ENCODE measurements at regions not wholly inside any gene's neighbourhood (a gene's known extent, or its start where the extent isn't known, plus 50 kb on each side); places are given as distances from the start of the nearest gene placed in this dataset.
A peak's percentile ranks its signal among the peaks of the same experiment; 100 is the strongest.

- ATAC-seq (no peak), DNase-seq (no peak)
- intact Hi-C loops (cut with DNase I) = no loop called here
- no peaks in the 10 kb centered on the region for H3K9me3 ChIP-seq
- H3K4me3 ChIP-seq = no peak overlapping the region
- H3K4me1 ChIP-seq = peaks cover 25% of the 10 kb centered on the region
- H3K27ac ChIP-seq = peak overlapping the region; percentile 68
- no peak for TF ChIP-seq CTCF (IDR thresholded peaks at IDR 0.05)
- H3K27me3 ChIP-seq (ENCODE audit: low read depth) = no peaks in the 10 kb centered on the region
- H3K36me3 ChIP-seq = no peaks in the 10 kb centered on the region
Observed at GRCh38 chr5:142508591-142508990, 177.3 kb downstream of the FGF1 start.

- intact Hi-C loops (cut with DNase I) = no loop called here
- DNase-seq = peak; percentile 55
- no peak for TF ChIP-seq CTCF (IDR thresholded peaks at IDR 0.05)
- no peak overlapping the region for H3K4me3 ChIP-seq
- H3K27me3 ChIP-seq (ENCODE audit: low read depth) = no peaks in the 10 kb centered on the region
- no peaks in the 10 kb centered on the region for H3K36me3 ChIP-seq
- H3K4me1 ChIP-seq = peaks cover 22% of the 10 kb centered on the region
- peak overlapping the region; percentile 68 for H3K27ac ChIP-seq
- peak; percentile 74 to 85 for ATAC-seq
- no peaks in the 10 kb centered on the region for H3K9me3 ChIP-seq
Observed at GRCh38 chr5:142507531-142508372, 178.1 kb downstream of the FGF1 start.

- Histone ChIP-seq H3K27me3 (ENCODE audit: low read depth) (no peaks in the 10 kb centered on the region), H3K36me3 (no peaks in the 10 kb centered on the region), H3K4me3 (no peak overlapping the region), H3K4me1 (peaks cover 16% of the 10 kb centered on the region), H3K27ac (no peak overlapping the region), H3K9me3 (no peaks in the 10 kb centered on the region)
- ATAC-seq = no peak
- no peak for DNase-seq
- no peak for TF ChIP-seq CTCF (IDR thresholded peaks at IDR 0.05)
- intact Hi-C loops (cut with DNase I) = no loop called here
Observed at GRCh38 chr5:142506756-142507155, 179.1 kb downstream of the FGF1 start.

GRCh38 chr5:142506046-142506445, 179.8 kb downstream of the FGF1 start:
- Histone ChIP-seq H3K9me3 (no peaks in the 10 kb centered on the region), H3K27ac (no peak overlapping the region), H3K36me3 (no peaks in the 10 kb centered on the region), H3K4me3 (no peak overlapping the region), H3K27me3 (ENCODE audit: low read depth) (no peaks in the 10 kb centered on the region), H3K4me1 (peaks cover 16% of the 10 kb centered on the region)
- intact Hi-C loops (cut with DNase I) = no loop called here
- TF ChIP-seq CTCF (IDR thresholded peaks at IDR 0.05) = no peak
- DNase-seq (no peak), ATAC-seq (no peak)

- ATAC-seq (no peak), DNase-seq (no peak)
- no peak overlapping the region for H3K27ac ChIP-seq
- intact Hi-C loops (cut with DNase I) = no loop called here
- H3K36me3 ChIP-seq = no peaks in the 10 kb centered on the region
- H3K9me3 ChIP-seq = no peaks in the 10 kb centered on the region
- no peak overlapping the region for H3K4me3 ChIP-seq
- no peaks in the 10 kb centered on the region for H3K27me3 ChIP-seq (ENCODE audit: low read depth)
- no peak for TF ChIP-seq CTCF (IDR thresholded peaks at IDR 0.05)
- H3K4me1 ChIP-seq = peaks cover 3% of the 10 kb centered on the region
Observed at GRCh38 chr5:142501890-142502289, 177.1 kb upstream of the SPRY4 start.
